Thoracic aorta (tissue), 2 donors: ENCODE measurements at regions not wholly inside any gene's neighbourhood (a gene's known extent, or its start where the extent isn't known, plus 50 kb on each side); places are given as distances from the start of the nearest gene placed in this dataset.

ENCODE experiments used
- ATAC-seq: fragments of 150-250 bp; one replicate; pipeline ENCODE4 v1.8.0; 2017; ENCODE audit warnings: low read depth; ENCODE audit not compliant: insufficient number of reproducible peaks, low FRiP score
- DNase-seq: peaks from one replicate; pipeline ENCODE4 v3.0.0-alpha.2; 2020; ENCODE audit warnings: low spot score
- H3K27ac ChIP-seq, 2 donors: fragments of 200-600 bp; sonication (generic); 1 replicate in 1 of 2; 2 replicates in 1 of 2; pipeline ENCODE4 v1.5.1; 2016; ENCODE audit warnings: mild to moderate bottlenecking in 2 of 2, moderate library complexity in 2 of 2
- H3K27me3 ChIP-seq: fragments of 200-600 bp; sonication (generic); replicated peaks from 2 replicates; pipeline ENCODE4 v1.6.0; 2016; ENCODE audit warnings: mild to moderate bottlenecking; ENCODE audit not compliant: insufficient read depth
- H3K36me3 ChIP-seq: fragments of 200-600 bp; sonication (generic); one replicate; pipeline ENCODE4 v1.5.1; 2016
- H3K4me1 ChIP-seq, 2 donors: fragments of 200-600 bp; sonication (generic); 1 replicate in 1 of 2; 2 replicates in 1 of 2; pipeline versions ENCODE4 v1.5.1 to v1.6.0; 2016; ENCODE audit warnings: low read depth in 2 of 2, mild to moderate bottlenecking in 1 of 2; ENCODE audit not compliant: control insufficient read depth in 1 of 2
- H3K4me3 ChIP-seq: fragments of 200-600 bp; sonication (generic); 2 replicates; pipeline ENCODE4 v1.5.1; 2016; ENCODE audit warnings: mild to moderate bottlenecking
- H3K9me3 ChIP-seq: fragments of 200-600 bp; sonication (generic); 2 replicates; pipeline ENCODE4 v1.5.1; 2016
- TF ChIP-seq, protein P1 (sequence below): fragments of 200-600 bp; sonication (generic); IDR thresholded peaks from one replicate; pipeline ENCODE4 v1.5.1; 2019; ENCODE audit warnings: antibody characterized with exemption

DNA sequence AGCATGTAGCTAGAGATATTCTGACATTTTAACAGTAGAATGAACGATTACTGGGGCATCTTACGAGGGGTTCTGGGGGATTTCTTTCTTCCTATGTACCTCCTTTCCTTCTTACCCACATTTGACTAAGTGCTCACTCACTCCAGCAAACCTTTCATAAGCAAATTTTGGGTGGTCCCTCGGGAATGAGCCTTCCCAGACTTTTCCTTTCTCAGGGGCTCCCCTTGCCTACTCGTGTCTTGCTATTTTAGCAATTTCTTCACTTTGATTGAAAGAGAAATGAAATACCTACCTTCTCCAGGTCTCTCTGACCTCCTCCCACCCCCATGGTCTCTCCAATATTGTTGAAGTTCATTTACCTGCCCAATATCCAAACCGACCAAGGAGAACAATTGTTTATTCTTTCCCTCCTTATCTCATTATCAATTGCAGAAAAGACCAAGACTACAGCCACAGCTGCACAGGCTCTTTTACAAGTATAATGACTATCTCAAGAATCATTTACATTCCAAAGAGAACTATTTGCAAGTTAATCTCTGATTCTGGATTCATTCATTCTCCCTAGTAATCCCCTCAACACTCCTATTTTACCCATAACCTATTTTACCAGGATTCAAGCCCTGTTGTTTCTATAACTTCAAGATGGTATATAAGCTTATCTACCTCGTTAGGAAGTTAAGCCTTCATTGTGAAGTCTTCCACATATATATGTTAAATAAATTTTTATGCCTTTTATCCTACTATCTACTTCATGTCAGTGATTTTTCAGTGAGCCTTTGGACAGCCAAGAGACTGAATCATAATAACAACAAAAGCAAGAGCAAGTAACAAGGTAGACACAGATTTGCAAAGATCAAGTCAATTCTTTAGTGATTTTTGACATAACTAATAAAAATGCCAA lies 480.6 kb downstream of the IPMK start:
- H3K36me3 ChIP-seq = no peaks in the 10 kb centered on the region
- TF ChIP-seq, protein P1, sequence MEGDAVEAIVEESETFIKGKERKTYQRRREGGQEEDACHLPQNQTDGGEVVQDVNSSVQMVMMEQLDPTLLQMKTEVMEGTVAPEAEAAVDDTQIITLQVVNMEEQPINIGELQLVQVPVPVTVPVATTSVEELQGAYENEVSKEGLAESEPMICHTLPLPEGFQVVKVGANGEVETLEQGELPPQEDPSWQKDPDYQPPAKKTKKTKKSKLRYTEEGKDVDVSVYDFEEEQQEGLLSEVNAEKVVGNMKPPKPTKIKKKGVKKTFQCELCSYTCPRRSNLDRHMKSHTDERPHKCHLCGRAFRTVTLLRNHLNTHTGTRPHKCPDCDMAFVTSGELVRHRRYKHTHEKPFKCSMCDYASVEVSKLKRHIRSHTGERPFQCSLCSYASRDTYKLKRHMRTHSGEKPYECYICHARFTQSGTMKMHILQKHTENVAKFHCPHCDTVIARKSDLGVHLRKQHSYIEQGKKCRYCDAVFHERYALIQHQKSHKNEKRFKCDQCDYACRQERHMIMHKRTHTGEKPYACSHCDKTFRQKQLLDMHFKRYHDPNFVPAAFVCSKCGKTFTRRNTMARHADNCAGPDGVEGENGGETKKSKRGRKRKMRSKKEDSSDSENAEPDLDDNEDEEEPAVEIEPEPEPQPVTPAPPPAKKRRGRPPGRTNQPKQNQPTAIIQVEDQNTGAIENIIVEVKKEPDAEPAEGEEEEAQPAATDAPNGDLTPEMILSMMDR = no peak
- no peak overlapping the region for H3K4me3 ChIP-seq
- no peaks in the 10 kb centered on the region for H3K27me3 ChIP-seq
- DNase-seq (no peak), ATAC-seq (no peak)
- H3K9me3 ChIP-seq = no peaks in the 10 kb centered on the region
- no peaks in the 10 kb centered on the region for H3K4me1 ChIP-seq
- H3K27ac ChIP-seq = no peak overlapping the region

DNA sequence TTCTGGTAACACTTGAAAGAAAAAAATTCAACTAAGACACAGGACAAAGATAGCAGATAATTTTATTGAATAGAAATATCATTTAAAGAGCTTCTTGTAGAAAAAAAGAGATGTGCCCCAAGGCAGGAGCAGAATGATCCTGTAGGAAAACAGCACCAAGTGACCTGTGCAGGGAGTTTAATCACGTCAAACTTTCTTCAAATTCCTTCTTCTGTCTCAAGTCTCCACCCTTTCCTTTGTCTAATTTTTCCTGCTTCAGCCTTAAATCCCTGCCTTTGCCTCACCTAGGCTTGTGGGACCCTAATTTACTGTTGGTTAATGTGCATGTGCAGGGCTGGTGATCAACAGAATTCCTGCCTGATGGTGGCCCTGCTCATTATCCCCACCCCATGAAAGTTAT lies 481.4 kb downstream of the IPMK start:
- no peak for ATAC-seq
- no peaks in the 10 kb centered on the region for H3K4me1 ChIP-seq
- H3K36me3 ChIP-seq = no peaks in the 10 kb centered on the region
- TF ChIP-seq, protein P1 = no peak
- no peak overlapping the region for H3K27ac ChIP-seq
- H3K9me3 ChIP-seq = no peaks in the 10 kb centered on the region
- no peak for DNase-seq
- H3K4me3 ChIP-seq = no peak overlapping the region
- H3K27me3 ChIP-seq = no peaks in the 10 kb centered on the region

- no peaks in the 10 kb centered on the region for H3K9me3 ChIP-seq
- no peak for DNase-seq
These were observed 482.1 kb downstream of the IPMK start for GRCh38 chr10:57785546-57785945.

DNA sequence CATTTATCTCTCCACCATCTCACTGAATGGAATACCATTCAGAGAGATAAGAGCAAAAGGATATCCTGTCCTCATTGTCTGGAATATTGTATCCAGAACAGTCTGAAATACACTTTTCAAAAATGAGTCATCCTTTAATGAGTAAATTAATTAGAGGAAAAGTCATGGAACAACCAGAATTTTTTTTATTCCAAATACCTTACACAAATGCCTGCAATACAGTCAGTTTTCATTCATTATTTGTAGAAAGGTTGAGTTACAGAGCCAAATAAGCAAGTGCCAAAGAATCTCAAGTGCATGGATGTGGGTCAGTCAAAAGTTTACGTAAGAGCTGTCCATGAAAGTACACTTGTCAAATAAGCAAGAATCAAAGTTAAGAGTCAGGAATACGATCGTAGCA lies 482.6 kb downstream of the IPMK start:
- Histone ChIP-seq H3K27ac (no peak overlapping the region), H3K9me3 (no peaks in the 10 kb centered on the region), H3K4me3 (no peak overlapping the region), H3K4me1 (no peaks in the 10 kb centered on the region), H3K27me3 (no peaks in the 10 kb centered on the region), H3K36me3 (no peaks in the 10 kb centered on the region)
- TF ChIP-seq, protein P1 = no peak
- DNase-seq (no peak), ATAC-seq (no peak)

More at GRCh38 chr10:57785546-57785945, 482.1 kb downstream of the IPMK start:
- no peaks in the 10 kb centered on the region for H3K4me1 ChIP-seq
- H3K27me3 ChIP-seq = no peaks in the 10 kb centered on the region
- TF ChIP-seq, protein P1 = no peak
- H3K4me3 ChIP-seq = no peak overlapping the region
- no peak overlapping the region for H3K27ac ChIP-seq
- no peak for ATAC-seq
- no peaks in the 10 kb centered on the region for H3K36me3 ChIP-seq

- DNase-seq = no peak
- H3K27ac ChIP-seq = no peak overlapping the region
- H3K4me3 ChIP-seq = no peak overlapping the region
- H3K27me3 ChIP-seq = no peaks in the 10 kb centered on the region
- no peaks in the 10 kb centered on the region for H3K4me1 ChIP-seq
- no peaks in the 10 kb centered on the region for H3K36me3 ChIP-seq
- ATAC-seq = no peak
- no peaks in the 10 kb centered on the region for H3K9me3 ChIP-seq
- TF ChIP-seq, protein P1 = no peak
These were observed 490.8 kb downstream of the IPMK start for GRCh38 chr10:57776688-57777432.
